Caco-2 (cell line): ENCODE measurements at regions not wholly inside any gene's neighbourhood (a gene's known extent, or its start where the extent isn't known, plus 50 kb on each side); places are given as distances from the start of the nearest gene placed in this dataset.
"Not testable (repeated sequence)": the region's sequence is repeated elsewhere in the genome, so short reads cannot be mapped to it uniquely, and the experiment has no call there.

Source experiments
- BruUV-seq: library from RNA; stranded (reverse); fragments of 400-500 nt; replicated peaks from 2 replicates; lab custom pipeline; 2021; lab: Mats Ljungman, UMichigan
- CTCF ChIA-PET: fragments of 300-600 bp; sonication (Branson Sonifier 250); formaldehyde crosslinking; loops from one replicate; lab custom pipeline; 2022; ENCODE audit warnings: antibody characterized with exemption; lab: Charles Lee
- POLR2A ChIA-PET: fragments of 300-600 bp; sonication (Branson Sonifier 250); formaldehyde crosslinking; loops from one replicate; lab custom pipeline; 2022; ENCODE audit warnings: antibody characterized with exemption; lab: Charles Lee
- DNase-seq, 2 experiments: peaks; one replicate each; pipeline versions ENCODE4 v3.0.0 to v3.0.0-alpha.2; 2020 to 2022
- H3K27me3 ChIP-seq: replicated peaks from 2 replicates; pipeline ENCODE4 v1.6.0; 2011; ENCODE audit warnings: low read length; ENCODE audit not compliant: control insufficient read depth, insufficient read depth
- H3K36me3 ChIP-seq: 2 replicates; pipeline ENCODE4 v1.5.1; 2011; ENCODE audit warnings: low read length; ENCODE audit not compliant: control insufficient read depth, insufficient read depth
- H3K4me1 ChIP-seq: fragments of 250-450 bp; sonication (Bioruptor Pico); 2 replicates; pipeline ENCODE4 v1.5.1; 2020; ENCODE audit warnings: mild to moderate bottlenecking
- H3K4me3 ChIP-seq: 2 replicates; pipeline ENCODE4 v1.5.1; 2011; ENCODE audit warnings: low read depth, mild to moderate bottlenecking, control low read depth, low read length
- H3K9me3 ChIP-seq: fragments of 250-450 bp; sonication (Bioruptor Pico); 2 replicates; pipeline ENCODE4 v1.5.1; 2020; ENCODE audit warnings: mild to moderate bottlenecking, moderate library complexity
- H3K27ac Mint-ChIP-seq: one replicate; pipeline ENCODE4 v1.8.0; 2022; ENCODE audit warnings: mixed read lengths; ENCODE audit not compliant: unreplicated experiment
- H3K27me3 Mint-ChIP-seq: one replicate; pipeline ENCODE4 v1.8.0; 2022; ENCODE audit warnings: mixed read lengths; ENCODE audit not compliant: insufficient read depth, unreplicated experiment
- H3K36me3 Mint-ChIP-seq: one replicate; pipeline ENCODE4 v1.8.0; 2022; ENCODE audit warnings: mild to moderate bottlenecking, mixed read lengths; ENCODE audit not compliant: insufficient read depth, unreplicated experiment
- H3K4me1 Mint-ChIP-seq: one replicate; pipeline ENCODE4 v1.8.0; 2022; ENCODE audit warnings: low read depth, mixed read lengths; ENCODE audit not compliant: unreplicated experiment
- H3K4me3 Mint-ChIP-seq: one replicate; pipeline ENCODE4 v1.8.0; 2022; ENCODE audit warnings: mild to moderate bottlenecking, moderate library complexity, mixed read lengths; ENCODE audit not compliant: unreplicated experiment
- H3K9me3 Mint-ChIP-seq: one replicate; pipeline ENCODE4 v1.8.0; 2022; ENCODE audit warnings: mixed read lengths; ENCODE audit not compliant: unreplicated experiment
- CTCF ChIP-seq, 2 experiments: fragments of 200-600 bp in 1 of 2; IDR thresholded peaks; 1 replicate in 1 of 2; 2 replicates in 1 of 2; pipeline versions ENCODE4 v1.5.1 to v1.8.0; 2011 to 2022; ENCODE audit warnings: antibody characterized with exemption in 1 of 2, control low read depth in 1 of 2, inconsistent platforms in 1 of 2, low read depth in 1 of 2, low read length in 1 of 2, mild to moderate bottlenecking in 1 of 2, moderate library complexity in 1 of 2; ENCODE audit not compliant: insufficient read depth in 1 of 2, severe bottlenecking in 1 of 2, unreplicated experiment in 1 of 2
- intact Hi-C: fragments of 100-400 bp; cut with micrococcal nuclease; formaldehyde crosslinking; loops from one replicate; pipeline ENCODE4 v1.10.0; 2022; ENCODE audit not compliant: unreplicated experiment

GRCh38 chr2:144975881-144976280 lies 456.0 kb upstream of the ZEB2 start:
- Mint-ChIP-seq H3K27ac (no peak overlapping the region), H3K27me3 (peaks cover 3% of the 10 kb centered on the region), H3K4me3 (no peak overlapping the region), H3K4me1 (no peaks in the 10 kb centered on the region), H3K36me3 (no peaks in the 10 kb centered on the region), H3K9me3 (no peaks in the 10 kb centered on the region)
- ChIA-PET CTCF (no interaction called here), POLR2A (no interaction called here)
- Histone ChIP-seq H3K4me1 (no peaks in the 10 kb centered on the region), H3K4me3 (no peak overlapping the region), H3K27me3 (no peaks in the 10 kb centered on the region), H3K36me3 (no peaks in the 10 kb centered on the region), H3K9me3 (no peaks in the 10 kb centered on the region)
- intact Hi-C loops = no loop called here
- no peak for TF ChIP-seq CTCF (IDR thresholded peaks at IDR 0.05; ENCODE audit: insufficient read depth in 1 of 2, low read depth in 1 of 2, low read length in 1 of 2, severe bottlenecking in 1 of 2, unreplicated experiment in 1 of 2)
- no TSS peak for BruUV-seq
- no peak for DNase-seq

- CTCF ChIA-PET = no interaction called here
- Mint-ChIP-seq H3K4me1 (no peaks in the 10 kb centered on the region), H3K9me3 (peaks cover 11% of the 10 kb centered on the region)
These were observed 452.8 kb upstream of the ZEB2 start for GRCh38 chr2:144972676-144973075.

GRCh38 chr2:144971786-144972335 lies 451.9 kb upstream of the ZEB2 start:
- CTCF ChIA-PET = no interaction called here
- H3K9me3 Mint-ChIP-seq = peaks cover 11% of the 10 kb centered on the region
- no TSS peak for BruUV-seq

More at GRCh38 chr2:144972676-144973075, 452.8 kb upstream of the ZEB2 start:
- POLR2A ChIA-PET = no interaction called here
- no peak for TF ChIP-seq CTCF (IDR thresholded peaks at IDR 0.05; ENCODE audit: insufficient read depth in 1 of 2, low read depth in 1 of 2, low read length in 1 of 2, severe bottlenecking in 1 of 2, unreplicated experiment in 1 of 2)
- H3K4me3 Mint-ChIP-seq = no peak overlapping the region
- H3K9me3 ChIP-seq = no peaks in the 10 kb centered on the region
- H3K27ac Mint-ChIP-seq = no peak overlapping the region
- no peaks in the 10 kb centered on the region for H3K27me3 ChIP-seq
- H3K4me3 ChIP-seq = no peak overlapping the region
- H3K27me3 Mint-ChIP-seq = peaks cover 3% of the 10 kb centered on the region
- intact Hi-C loops = no loop called here
- H3K36me3 Mint-ChIP-seq = no peaks in the 10 kb centered on the region
- no TSS peak for BruUV-seq
- no peaks in the 10 kb centered on the region for H3K36me3 ChIP-seq
- DNase-seq = no peak
- no peaks in the 10 kb centered on the region for H3K4me1 ChIP-seq

GRCh38 chr2:144970410-144970809 lies 450.5 kb upstream of the ZEB2 start:
- BruUV-seq, H3K4me1 ChIP-seq, H3K27ac Mint-ChIP-seq, H3K4me1 Mint-ChIP-seq, intact Hi-C loops, H3K4me3 ChIP-seq, H3K36me3 Mint-ChIP-seq, H3K9me3 ChIP-seq, H3K36me3 ChIP-seq, H3K4me3 Mint-ChIP-seq, POLR2A ChIA-PET, CTCF ChIA-PET, H3K27me3 ChIP-seq, H3K27me3 Mint-ChIP-seq, DNase-seq: not testable (repeated sequence)
- peaks cover 11% of the 10 kb centered on the region for H3K9me3 Mint-ChIP-seq

More at GRCh38 chr2:144971786-144972335, 451.9 kb upstream of the ZEB2 start:
- H3K4me3 Mint-ChIP-seq = no peak overlapping the region
- H3K4me1 Mint-ChIP-seq = no peaks in the 10 kb centered on the region
- Histone ChIP-seq H3K36me3 (no peaks in the 10 kb centered on the region), H3K4me3 (no peak overlapping the region), H3K27me3 (no peaks in the 10 kb centered on the region), H3K9me3 (no peaks in the 10 kb centered on the region), H3K4me1 (no peaks in the 10 kb centered on the region)
- H3K27me3 Mint-ChIP-seq = peaks cover 3% of the 10 kb centered on the region
- TF ChIP-seq CTCF (IDR thresholded peaks at IDR 0.05; ENCODE audit: insufficient read depth in 1 of 2, low read depth in 1 of 2, low read length in 1 of 2, severe bottlenecking in 1 of 2, unreplicated experiment in 1 of 2) = no peak
- intact Hi-C loops = no loop called here
- H3K36me3 Mint-ChIP-seq = no peaks in the 10 kb centered on the region
- no peak overlapping the region for H3K27ac Mint-ChIP-seq
- DNase-seq = no peak
- POLR2A ChIA-PET = no interaction called here

- H3K4me3 ChIP-seq, H3K9me3 ChIP-seq, H3K27me3 ChIP-seq, H3K27me3 Mint-ChIP-seq, H3K4me1 Mint-ChIP-seq, DNase-seq, H3K36me3 Mint-ChIP-seq, H3K36me3 ChIP-seq, POLR2A ChIA-PET, H3K27ac Mint-ChIP-seq, H3K4me3 Mint-ChIP-seq, intact Hi-C loops, BruUV-seq, H3K4me1 ChIP-seq, CTCF ChIA-PET: not testable (repeated sequence)
- H3K9me3 Mint-ChIP-seq = peaks cover 19% of the 10 kb centered on the region
These were observed 449.6 kb upstream of the ZEB2 start for GRCh38 chr2:144969564-144969963.
